ENCODE measurements at regions not wholly inside any gene's neighbourhood (a gene's known extent, or its start where the extent isn't known, plus 50 kb on each side); places are given as distances from the start of the nearest gene placed in this dataset.

- DNase-seq, result no peak
- TF ChIP-seq CTCF (IDR thresholded peaks at IDR 0.05), result no peak
- peaks cover 0 to 4% (median 0%) of the 10 kb centered on the region in 7 donors for H3K9me3 Mint-ChIP-seq
- H3K27me3 Mint-ChIP-seq (ENCODE audit: low read depth in 3 of 3), result no peaks in the 10 kb centered on the region
- no CpG with 5 or more reads among the region's 4 CpGs for WGBS (ENCODE audit: insufficient coverage)
- no peak overlapping the region for H3K4me3 Mint-ChIP-seq
- Histone ChIP-seq H3K9ac (ENCODE audit: insufficient read depth, low read length, poor library complexity, severe bottlenecking) (no peak overlapping the region), H3K4me2 (replicated peaks; ENCODE audit: extremely low read depth, low read length, poor library complexity, severe bottlenecking) (no peak overlapping the region), H3K27me3 (ENCODE audit: control insufficient read depth in 2 of 2, insufficient read depth in 2 of 2, low read length in 2 of 2) (no peaks in the 10 kb centered on the region), H3K9me3 (replicated peaks in 1 of 2; ENCODE audit: control insufficient read depth in 1 of 2, insufficient read depth in 1 of 2, low read length in 2 of 2) (no peaks in the 10 kb centered on the region), H4K20me1 (ENCODE audit: insufficient read depth, low read length) (no peaks in the 10 kb centered on the region), H3K4me1 (ENCODE audit: control insufficient read depth in 1 of 2, insufficient read depth in 2 of 2, low read length in 2 of 2) (peaks cover 49 to 53% of the 10 kb centered on the region in 2 donors), H3K4me3 (replicated peaks in 1 of 3; ENCODE audit: low read depth in 2 of 3, low read length in 3 of 3) (no peak overlapping the region), H3K79me2 (ENCODE audit: insufficient read depth, low read length) (peaks cover 70% of the 10 kb centered on the region), H3K36me3 (replicated peaks in 1 of 2; ENCODE audit: control insufficient read depth in 1 of 2, insufficient read depth in 2 of 2, low read length in 2 of 2) (peaks cover 0 to 7% of the 10 kb centered on the region in 2 donors), H3K27ac (ENCODE audit: low read depth in 1 of 2, low read length in 2 of 2) (peak overlapping the region; percentile 76 to 97), H2AFZ (ENCODE audit: insufficient read depth, low read depth, low read length, poor library complexity, severe bottlenecking) (no peak overlapping the region)
- peaks cover 58% of the 10 kb centered on the region for H3K4me1 Mint-ChIP-seq
- H3K27ac Mint-ChIP-seq, result peak overlapping the region; percentile 86 to 96 (median 91)
- H3K36me3 Mint-ChIP-seq, result peaks cover 27 to 61% of the 10 kb centered on the region in 2 donors
- intact Hi-C loops (cut with micrococcal nuclease), result loop anchor here (2.0 to 10.0 kb wide), 3 partner anchors 34 to 137 kb away; partner anchors contain the start of gene ADSS2 (in 1 of the 2)
Observed at GRCh38 chr1:244318078-244318477, 133.6 kb downstream of the ADSS2 start.

GRCh38 chr1:244318512-244318911 lies 133.2 kb downstream of the ADSS2 start:
- no peak for TF ChIP-seq CTCF (IDR thresholded peaks at IDR 0.05)
- Histone ChIP-seq H2AFZ (ENCODE audit: insufficient read depth, low read depth, low read length, poor library complexity, severe bottlenecking) (peak overlapping the region; percentile 17), H3K27me3 (ENCODE audit: control insufficient read depth in 2 of 2, insufficient read depth in 2 of 2, low read length in 2 of 2) (no peaks in the 10 kb centered on the region), H3K4me1 (ENCODE audit: control insufficient read depth in 1 of 2, insufficient read depth in 2 of 2, low read length in 2 of 2) (peaks cover 54 to 57% of the 10 kb centered on the region in 2 donors), H3K4me3 (replicated peaks in 1 of 3; ENCODE audit: low read depth in 2 of 3, low read length in 3 of 3) (peak overlapping the region in 1 of 3 experiments; percentile 5), H3K9me3 (replicated peaks in 1 of 2; ENCODE audit: control insufficient read depth in 1 of 2, insufficient read depth in 1 of 2, low read length in 2 of 2) (no peaks in the 10 kb centered on the region), H3K36me3 (replicated peaks in 1 of 2; ENCODE audit: control insufficient read depth in 1 of 2, insufficient read depth in 2 of 2, low read length in 2 of 2) (peaks cover 0 to 7% of the 10 kb centered on the region in 2 donors), H3K79me2 (ENCODE audit: insufficient read depth, low read length) (peaks cover 73% of the 10 kb centered on the region), H3K27ac (ENCODE audit: low read depth in 1 of 2, low read length in 2 of 2) (peak overlapping the region; percentile 76 to 97), H4K20me1 (ENCODE audit: insufficient read depth, low read length) (no peaks in the 10 kb centered on the region), H3K9ac (ENCODE audit: insufficient read depth, low read length, poor library complexity, severe bottlenecking) (no peak overlapping the region), H3K4me2 (replicated peaks; ENCODE audit: extremely low read depth, low read length, poor library complexity, severe bottlenecking) (peak overlapping the region; percentile 58)
- Mint-ChIP-seq H3K36me3 (peaks cover 24 to 57% of the 10 kb centered on the region in 2 donors), H3K27me3 (ENCODE audit: low read depth in 3 of 3) (no peaks in the 10 kb centered on the region), H3K4me1 (peaks cover 60% of the 10 kb centered on the region), H3K4me3 (no peak overlapping the region), H3K27ac (peak overlapping the region; percentile 86 to 96 (median 91)), H3K9me3 (peaks cover 0 to 4% (median 0%) of the 10 kb centered on the region in 7 donors)
- WGBS (ENCODE audit: insufficient coverage), result 92% methylated on average over 5 of the region's 5 CpGs
- intact Hi-C loops (cut with micrococcal nuclease), result loop anchor here (2.0 to 10.0 kb wide), 3 partner anchors 34 to 136 kb away; partner anchors contain the start of gene ADSS2 (in 1 of the 2)
- DNase-seq, result no peak

Data from CD14-positive monocyte (primary cell).